Thyroid gland (tissue), 4 donors: ENCODE measurements at regions not wholly inside any gene's neighbourhood (a gene's known extent, or its start where the extent isn't known, plus 50 kb on each side); places are given as distances from the start of the nearest gene placed in this dataset.

Source experiments
- CTCF ChIP-seq, 6 experiments: fragments of 200-600 bp in 3 of 6; fragments of 450-650 bp in 3 of 6; sonication (generic) in 3 of 6; IDR thresholded peaks; one replicate each; pipeline ENCODE4 v1.5.1; 2016 to 2019; ENCODE audit warnings: antibody characterized with exemption in 6 of 6, mild to moderate bottlenecking in 2 of 6, inconsistent platforms in 1 of 6, moderate library complexity in 1 of 6
- POLR2A ChIP-seq, 2 donors: fragments of 450-650 bp; IDR thresholded peaks; one replicate each; pipeline ENCODE4 v1.6.1; 2017; ENCODE audit warnings: antibody characterized with exemption in 2 of 2, mild to moderate bottlenecking in 2 of 2, moderate library complexity in 1 of 2

DNA sequence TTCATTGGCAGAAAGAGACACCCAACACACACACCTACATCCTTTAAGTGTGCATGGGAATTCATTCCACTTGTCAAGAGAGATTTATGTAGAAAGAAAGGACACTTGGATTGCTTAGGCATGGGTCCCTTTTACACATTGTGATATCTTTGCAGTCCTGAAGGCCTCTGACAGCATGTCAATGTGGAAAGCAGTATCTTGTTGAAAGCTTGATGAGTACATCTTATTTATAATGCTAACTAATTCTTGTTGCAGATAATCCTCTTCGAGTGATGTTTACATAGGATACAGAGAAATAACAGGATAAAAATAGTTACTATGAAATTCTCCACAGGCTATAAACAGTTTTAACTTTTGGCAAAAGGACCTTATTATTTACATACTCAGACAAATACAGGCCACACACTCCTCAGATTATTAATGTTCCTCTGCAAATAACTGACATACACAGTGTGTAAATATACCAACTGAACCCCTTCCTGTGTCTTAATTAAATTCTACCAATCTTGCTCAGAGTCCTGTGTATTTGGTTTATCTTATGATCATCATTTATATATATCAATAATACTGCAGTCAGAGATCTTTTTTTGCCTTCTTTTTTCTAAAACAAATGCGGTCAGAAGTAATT, 111.8 kb upstream of the DIO2 start:
- TF ChIP-seq CTCF (IDR thresholded peaks at IDR 0.05) (no peak), POLR2A (IDR thresholded peaks at IDR 0.05) (no peak)
